ENCODE measurements at regions not wholly inside any gene's neighbourhood (a gene's known extent, or its start where the extent isn't known, plus 50 kb on each side); places are given as distances from the start of the nearest gene placed in this dataset.
A peak's percentile ranks its signal among the peaks of the same experiment; 100 is the strongest.

DNA sequence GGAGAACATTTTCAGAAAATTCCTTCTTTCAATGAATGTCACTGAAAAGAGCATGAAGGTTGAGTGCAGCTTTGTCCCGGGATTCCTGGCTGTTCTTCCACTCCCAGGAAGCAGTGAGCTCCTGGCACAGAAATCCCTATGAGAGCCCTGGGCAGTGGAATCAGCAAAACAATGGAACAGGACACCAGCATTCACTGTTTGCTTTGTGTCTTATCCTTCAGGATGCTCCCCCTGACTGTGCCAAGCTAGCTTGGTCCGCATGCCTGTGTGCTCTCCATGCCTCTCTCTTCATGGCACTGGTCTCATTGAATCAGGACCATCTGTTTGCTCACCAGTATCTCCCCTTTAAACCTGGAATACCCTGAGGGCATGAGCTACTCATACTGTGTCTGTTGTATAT lies 102.0 kb upstream of the GADL1 start:
- TF ChIP-seq, protein P1, sequence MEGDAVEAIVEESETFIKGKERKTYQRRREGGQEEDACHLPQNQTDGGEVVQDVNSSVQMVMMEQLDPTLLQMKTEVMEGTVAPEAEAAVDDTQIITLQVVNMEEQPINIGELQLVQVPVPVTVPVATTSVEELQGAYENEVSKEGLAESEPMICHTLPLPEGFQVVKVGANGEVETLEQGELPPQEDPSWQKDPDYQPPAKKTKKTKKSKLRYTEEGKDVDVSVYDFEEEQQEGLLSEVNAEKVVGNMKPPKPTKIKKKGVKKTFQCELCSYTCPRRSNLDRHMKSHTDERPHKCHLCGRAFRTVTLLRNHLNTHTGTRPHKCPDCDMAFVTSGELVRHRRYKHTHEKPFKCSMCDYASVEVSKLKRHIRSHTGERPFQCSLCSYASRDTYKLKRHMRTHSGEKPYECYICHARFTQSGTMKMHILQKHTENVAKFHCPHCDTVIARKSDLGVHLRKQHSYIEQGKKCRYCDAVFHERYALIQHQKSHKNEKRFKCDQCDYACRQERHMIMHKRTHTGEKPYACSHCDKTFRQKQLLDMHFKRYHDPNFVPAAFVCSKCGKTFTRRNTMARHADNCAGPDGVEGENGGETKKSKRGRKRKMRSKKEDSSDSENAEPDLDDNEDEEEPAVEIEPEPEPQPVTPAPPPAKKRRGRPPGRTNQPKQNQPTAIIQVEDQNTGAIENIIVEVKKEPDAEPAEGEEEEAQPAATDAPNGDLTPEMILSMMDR (IDR thresholded peaks at IDR 0.05; ENCODE audit: control insufficient read depth, extremely low read depth, insufficient read depth) = no peak
- DNase-seq (ENCODE audit: low read depth) = no peak
- no peak overlapping the region for H3K4me3 ChIP-seq (ENCODE audit: low read depth, low read length)

DNA sequence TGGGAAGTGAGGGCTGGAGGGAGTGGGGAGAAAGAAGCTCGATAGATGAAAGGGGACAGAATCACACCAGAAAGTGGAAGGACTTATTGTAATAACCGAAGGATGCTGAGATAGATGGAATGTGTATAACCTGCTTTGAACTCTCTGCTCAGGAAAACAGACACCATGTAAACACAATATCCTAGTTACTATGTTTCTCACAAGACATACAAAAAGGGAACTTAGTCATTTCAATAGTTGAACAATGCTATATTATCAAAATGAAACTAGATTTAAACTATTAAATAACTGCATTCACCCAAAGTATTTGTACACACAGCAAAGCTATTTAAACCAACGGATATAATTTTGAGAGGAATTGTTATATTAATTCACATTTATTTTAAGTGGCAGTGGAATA lies 108.3 kb upstream of the GADL1 start:
- no peak overlapping the region for H3K4me3 ChIP-seq (ENCODE audit: low read depth, low read length)
- no peak for DNase-seq (ENCODE audit: low read depth)
- TF ChIP-seq, protein P1 (IDR thresholded peaks at IDR 0.05; ENCODE audit: control insufficient read depth, extremely low read depth, insufficient read depth) = no peak

DNA sequence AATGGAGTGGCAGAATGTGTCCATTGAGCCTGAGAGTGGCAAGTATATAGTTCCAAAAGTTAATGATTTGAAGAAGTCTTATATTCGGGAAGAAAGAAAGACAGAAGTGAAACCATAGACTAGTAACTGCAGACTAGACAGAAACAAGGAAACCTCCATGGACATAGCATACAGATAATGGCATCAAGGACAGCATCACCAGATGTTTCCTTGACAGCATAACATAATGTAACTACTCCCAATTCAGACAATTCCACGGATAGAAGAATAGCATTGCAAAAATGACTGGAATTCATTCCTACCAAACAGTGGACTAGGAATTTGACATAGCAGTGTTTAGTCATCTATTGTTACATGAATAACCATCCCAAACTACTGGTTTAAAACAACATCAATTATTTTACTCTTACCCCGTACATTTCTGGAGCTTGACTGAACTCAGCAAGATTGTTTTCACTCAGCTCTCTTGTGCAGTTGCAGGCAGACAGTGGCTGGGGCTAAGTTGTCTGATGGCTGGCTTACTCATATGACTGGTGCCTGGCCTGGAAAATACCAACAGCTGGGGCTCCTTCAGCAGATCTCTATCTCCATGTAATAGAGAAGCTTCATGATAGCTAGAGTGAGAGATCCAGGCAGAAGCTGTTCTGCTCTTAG lies 109.7 kb upstream of the GADL1 start:
- no peak overlapping the region for H3K4me3 ChIP-seq (ENCODE audit: low read depth, low read length)
- DNase-seq (ENCODE audit: low read depth) = no peak
- TF ChIP-seq, protein P1 (IDR thresholded peaks at IDR 0.05; ENCODE audit: control insufficient read depth, extremely low read depth, insufficient read depth) = no peak

DNA sequence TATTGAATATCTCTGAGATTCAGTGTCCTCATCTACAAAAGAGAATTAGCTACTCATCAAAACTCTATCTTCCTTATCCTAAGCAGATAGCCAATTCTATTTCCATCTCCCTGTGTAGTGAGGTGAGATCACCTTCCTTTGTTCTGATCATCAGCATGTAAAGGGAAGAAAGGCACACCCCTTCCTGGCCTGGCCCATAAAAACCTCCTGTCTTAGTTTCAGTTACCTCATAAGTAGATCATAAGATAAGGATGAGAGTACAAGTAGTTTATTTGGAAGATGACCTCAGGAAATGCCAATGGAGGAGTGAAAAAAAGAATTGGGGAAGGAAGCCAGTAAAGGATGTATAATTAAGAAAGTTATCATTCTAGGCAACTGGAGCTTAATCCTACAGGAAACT lies 114.5 kb upstream of the GADL1 start:
- DNase-seq (ENCODE audit: low read depth) = peak; percentile 27
- TF ChIP-seq, protein P1 (IDR thresholded peaks at IDR 0.05; ENCODE audit: control insufficient read depth, extremely low read depth, insufficient read depth) = no peak
- H3K4me3 ChIP-seq (ENCODE audit: low read depth, low read length) = no peak overlapping the region

DNA sequence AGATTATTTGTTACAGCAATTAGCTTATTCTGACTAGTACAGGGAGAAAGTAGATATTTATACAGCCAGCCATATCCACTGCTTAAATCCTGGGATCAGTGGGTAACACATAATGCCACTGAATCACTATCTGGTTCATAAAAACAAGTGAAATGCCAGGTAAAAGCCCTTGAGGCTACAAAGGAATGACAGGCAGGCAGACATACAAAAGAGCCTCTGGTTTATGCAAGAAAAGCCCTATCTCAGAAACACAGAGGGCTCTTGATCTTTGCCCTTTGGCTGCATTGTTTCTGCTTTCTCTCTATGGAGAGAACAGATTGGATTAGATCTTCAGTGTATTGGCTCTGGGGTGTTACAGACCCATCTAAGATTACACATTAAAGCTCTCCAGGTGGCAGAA lies 115.4 kb upstream of the GADL1 start:
- no peak overlapping the region for H3K4me3 ChIP-seq (ENCODE audit: low read depth, low read length)
- TF ChIP-seq, protein P1 (IDR thresholded peaks at IDR 0.05; ENCODE audit: control insufficient read depth, extremely low read depth, insufficient read depth) = no peak
- DNase-seq (ENCODE audit: low read depth) = no peak

DNA sequence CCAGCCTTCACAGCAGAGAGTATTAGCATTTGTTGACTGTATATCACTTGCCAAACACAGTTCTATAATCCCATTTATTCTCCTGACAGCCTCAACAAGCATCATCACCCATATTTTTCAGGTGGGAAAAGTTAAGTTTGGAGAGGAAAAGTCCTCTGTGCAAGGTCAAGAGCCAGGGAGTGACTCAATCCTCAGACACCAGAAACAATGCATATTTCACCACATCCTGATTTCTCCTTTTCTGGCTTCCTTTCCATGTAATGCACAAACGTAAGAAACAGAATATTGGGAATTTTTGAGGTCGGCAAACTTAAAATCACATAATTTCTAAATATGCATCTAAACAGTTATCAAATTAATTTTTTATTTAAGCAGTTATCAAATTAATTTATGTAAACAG lies 116.0 kb upstream of the GADL1 start:
- no peak for DNase-seq (ENCODE audit: low read depth)
- TF ChIP-seq, protein P1 (IDR thresholded peaks at IDR 0.05; ENCODE audit: control insufficient read depth, extremely low read depth, insufficient read depth) = no peak
- no peak overlapping the region for H3K4me3 ChIP-seq (ENCODE audit: low read depth, low read length)

DNA sequence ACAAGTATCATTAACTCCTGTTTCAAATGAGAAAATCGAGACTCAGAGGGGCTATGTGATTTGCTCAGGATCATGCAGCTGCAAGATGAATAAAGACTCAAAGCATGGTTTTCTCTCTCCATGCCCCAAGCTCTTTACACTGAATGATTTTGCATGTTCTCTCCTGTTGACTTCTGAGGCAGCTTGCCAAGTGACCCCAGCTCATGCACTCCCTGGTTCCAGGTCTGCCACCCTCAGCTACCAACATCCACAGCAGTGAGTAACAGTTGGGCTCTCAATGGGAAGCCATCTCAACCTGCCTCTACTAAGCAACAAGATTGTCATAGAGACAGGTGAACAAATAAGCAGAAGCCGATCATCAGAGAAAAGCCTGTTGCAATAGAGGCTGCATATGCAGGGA lies 116.9 kb upstream of the GADL1 start:
- DNase-seq (ENCODE audit: low read depth) = no peak
- TF ChIP-seq, protein P1 (IDR thresholded peaks at IDR 0.05; ENCODE audit: control insufficient read depth, extremely low read depth, insufficient read depth) = no peak
- no peak overlapping the region for H3K4me3 ChIP-seq (ENCODE audit: low read depth, low read length)

Measured in LNCaP clone FGC (cell line).